Inferior parietal cortex (tissue), 1 donor: ENCODE measurements at regions not wholly inside any gene's neighbourhood (a gene's known extent, or its start where the extent isn't known, plus 50 kb on each side); places are given as distances from the start of the nearest gene placed in this dataset.

ENCODE experiments used
- DNase-seq: peaks from one replicate; pipeline ENCODE4 v3.0.0-alpha.2; 2016; ENCODE audit errors: extremely low spot score

DNA sequence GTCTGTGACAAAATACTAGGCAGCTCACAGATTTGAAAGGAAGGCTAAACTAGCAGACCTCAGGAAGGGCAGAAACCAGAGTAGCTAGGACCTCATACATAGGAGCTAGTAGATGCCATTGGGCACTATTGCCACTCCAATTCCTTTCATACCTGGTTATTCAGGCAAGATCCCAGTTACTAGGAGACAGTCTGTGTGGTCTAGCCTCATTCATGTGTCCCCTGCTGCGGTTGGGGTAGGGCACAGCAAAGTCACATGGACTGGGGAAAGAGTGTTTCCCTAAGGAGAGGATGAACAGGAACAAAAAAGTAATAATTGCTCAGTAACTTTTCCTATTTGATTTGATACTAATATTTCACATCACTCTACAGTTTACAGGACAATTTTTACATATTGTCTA is 204.6 kb upstream of the HEY2 start:
- no peak for DNase-seq

DNA sequence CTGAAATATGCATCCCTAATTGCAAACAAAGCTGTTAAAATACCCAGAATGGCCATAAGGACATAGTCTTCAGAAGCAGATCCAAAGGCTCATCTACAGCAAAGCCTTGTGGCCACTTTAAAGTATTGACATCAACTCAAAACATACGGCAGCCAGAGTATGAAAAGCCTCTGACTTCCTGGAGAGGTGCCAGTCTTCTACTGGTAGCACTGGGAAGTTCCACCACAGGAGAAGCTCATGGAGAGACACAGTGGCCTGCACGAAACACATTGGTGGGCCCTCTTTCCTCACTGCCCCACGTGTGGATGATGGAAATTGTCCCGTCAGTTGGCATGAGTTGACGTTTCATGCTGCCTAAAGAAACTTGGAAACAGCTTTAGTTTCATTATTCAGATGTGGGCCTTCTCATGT is 202.6 kb upstream of the HEY2 start:
- no peak for DNase-seq

DNA sequence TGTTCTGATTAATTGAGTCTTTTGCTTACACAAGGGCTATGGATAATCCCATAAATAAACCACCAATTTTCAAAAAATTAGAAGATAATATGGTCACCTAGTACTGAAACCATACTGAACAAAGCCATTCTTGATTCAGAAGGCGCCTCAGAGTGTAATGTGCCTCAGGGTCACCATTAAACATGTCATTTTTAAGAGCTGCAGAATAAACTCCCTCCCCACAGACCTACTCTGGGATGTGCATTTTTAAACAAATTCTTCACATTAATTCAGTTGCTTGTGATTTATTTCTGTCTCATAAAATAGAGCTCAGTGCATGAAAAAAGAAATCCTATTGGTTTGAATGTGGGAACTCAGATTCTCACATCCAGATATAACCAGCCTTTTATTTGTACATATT is 202.1 kb upstream of the HEY2 start:
- no peak for DNase-seq

DNA sequence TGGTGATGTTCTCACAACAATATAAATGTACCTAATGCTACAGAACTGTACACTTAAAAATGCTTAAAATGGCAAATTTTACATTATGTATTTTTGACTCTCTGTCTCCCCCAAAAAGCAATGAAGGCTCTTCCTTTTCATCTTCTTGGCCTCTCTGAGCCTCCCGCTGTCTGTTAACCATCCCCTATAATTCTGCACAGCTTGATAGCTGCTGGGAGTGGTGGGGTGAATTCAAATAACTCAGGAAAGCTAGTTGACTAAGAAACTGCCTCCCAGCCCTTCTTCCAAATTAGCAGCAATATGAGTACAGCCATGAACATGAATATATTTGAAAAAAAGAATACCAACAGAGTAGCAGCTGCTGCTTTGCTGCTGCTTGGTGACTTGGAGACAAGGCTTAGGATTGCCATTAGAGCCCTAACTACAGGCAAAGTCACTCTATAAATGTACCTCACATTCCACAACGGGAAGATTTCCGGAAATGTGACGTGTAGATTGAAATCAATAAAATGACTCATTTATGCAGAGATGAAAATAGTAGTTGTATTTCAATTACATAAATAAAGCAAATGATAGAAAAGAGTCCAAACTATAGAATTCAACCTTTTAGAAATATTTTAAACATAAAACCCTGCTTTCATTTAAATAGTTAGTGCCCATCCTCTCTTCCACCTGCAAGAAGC is 200.1 kb upstream of the HEY2 start:
- DNase-seq: no peak

DNA sequence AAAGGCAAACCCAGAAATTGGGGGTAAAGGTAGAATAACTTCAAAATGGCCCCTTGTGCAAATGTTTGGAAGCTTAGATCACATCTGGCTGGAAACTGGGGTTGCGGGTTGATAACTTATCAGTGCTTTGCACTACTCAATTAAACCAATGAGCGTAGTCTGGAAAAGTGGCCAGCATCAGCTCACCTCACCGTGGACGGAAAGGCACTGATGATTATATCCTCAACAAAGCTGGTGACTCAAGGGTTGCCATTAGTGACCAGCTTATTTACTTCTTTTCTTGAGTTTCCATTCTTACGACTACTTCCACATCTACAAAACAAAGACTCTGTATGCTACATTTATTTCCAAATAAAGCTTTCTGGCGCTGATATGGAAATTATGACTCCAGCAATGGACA is 198.5 kb upstream of the HEY2 start:
- no peak for DNase-seq

DNA sequence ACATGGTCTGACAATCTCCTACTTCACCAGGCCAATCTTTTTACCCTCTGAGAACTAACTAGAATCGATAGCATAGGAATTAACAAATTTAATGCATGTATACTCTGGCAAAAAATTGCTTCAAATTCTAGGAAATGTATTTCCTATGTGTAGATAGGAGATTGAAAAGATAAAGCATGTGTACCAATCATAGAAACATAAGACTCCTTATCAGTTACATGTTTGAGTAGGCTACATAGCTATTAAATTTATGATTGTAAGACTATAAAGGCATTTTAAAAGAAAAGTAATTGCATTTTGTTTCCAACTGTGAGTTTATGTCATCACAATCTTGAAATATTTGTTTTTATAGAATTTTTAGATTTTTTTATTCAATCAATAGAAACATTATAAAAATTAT is 196.6 kb upstream of the HEY2 start:
- no peak for DNase-seq

DNA sequence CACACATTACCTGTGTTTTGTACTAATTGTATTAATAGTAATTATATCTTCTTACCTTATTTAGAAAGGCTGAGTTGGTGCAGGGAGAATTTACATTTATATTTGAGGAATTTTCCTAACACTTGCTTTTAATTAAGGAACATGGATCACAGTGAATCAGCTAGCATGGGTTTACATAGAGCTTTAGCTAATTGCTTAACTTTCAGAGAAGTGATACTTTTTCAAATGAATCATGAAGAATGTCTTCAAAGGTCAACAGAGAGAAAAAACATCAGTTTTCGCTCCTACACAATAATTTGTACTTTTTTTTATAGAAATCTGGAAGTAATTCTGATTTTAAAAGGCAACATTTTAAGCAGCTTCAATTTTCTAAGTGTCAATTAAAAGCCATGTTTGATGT is 195.0 kb upstream of the HEY2 start:
- DNase-seq: no peak

DNA sequence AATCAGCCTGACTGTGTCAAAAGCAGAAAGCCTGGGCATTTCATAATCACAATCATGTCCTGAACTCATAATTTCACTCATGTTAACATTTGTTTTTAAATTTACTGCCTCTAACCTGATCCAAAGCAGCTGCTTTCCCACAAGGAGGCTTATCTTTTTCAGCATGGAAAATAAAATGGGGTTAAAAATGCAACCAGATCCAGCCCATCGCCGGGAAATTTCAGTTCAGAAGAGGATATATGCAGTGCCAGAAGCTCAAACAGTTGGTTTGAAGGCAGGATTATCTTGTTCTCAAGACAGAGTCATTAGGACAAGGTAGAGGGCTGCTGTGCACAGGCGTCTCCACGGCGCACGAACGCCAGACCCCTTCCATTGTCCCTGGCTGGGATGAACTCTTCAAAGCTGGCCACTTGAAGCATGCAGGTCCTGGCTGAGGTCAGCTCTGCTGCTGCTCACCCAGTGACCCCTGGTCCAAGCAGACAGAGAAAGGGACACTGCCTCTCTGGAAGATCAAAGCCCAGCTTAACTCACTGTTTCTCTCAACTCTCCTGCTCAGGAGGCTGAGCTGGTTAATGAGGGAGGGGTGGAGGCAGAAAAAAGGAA is 191.1 kb upstream of the HEY2 start:
- no peak for DNase-seq

DNA sequence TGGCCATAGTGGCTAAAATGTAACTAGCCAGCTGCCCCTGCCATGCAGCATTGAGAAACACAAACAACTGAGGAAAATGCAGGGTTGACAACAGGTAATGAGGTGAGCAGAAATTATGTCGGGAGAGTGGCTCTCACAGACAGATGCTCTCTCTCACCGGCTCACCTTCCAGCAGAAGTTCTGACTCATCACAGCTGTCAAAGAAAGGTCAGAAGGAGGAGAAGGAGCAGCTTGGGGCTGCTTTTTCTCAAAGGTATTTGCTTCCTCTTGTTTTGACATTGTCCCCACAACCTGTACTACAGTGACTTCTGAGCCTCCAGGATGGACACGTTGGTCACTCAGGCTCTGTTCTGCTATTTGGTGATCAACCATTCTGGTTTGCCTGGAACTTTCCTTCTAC is 190.5 kb upstream of the HEY2 start:
- no peak for DNase-seq

DNA sequence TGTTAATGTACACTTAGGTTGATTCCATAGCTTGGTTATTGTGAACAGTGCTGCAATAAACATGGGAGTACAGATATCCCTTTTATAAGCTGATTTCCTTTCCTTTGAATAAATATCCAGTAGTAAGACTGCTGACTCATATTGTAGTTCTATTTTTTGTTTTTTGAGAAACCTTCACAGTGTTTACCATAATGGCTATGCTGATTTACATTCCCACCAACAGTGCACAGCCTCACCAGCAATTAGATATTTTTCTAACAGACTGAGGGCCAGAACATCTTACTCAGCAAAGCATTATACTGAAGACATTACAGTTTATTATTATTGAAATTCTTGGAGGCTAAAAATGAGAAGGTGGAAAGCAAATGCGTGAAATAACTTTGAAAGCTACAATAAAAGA is 187.3 kb upstream of the HEY2 start:
- DNase-seq: no peak

DNA sequence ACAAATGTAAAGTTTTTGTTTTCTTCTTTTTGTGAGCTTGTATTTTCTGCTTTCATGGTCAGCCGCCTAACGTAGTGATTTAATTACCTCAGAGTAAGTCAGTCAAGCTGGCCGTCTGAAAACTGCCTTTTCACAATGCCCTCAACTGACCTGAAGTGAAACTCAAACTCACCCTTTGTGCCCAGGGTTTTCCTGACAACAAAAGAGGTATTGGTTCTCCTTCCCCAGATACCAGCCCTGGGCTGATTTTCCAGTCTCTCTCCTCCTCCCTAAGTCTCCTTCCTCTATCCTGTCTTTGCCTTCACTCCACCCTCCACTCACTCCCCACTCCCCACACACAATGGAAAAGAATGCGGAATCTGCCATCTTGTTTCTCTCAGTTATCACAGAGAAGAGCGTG is 184.5 kb upstream of the HEY2 start:
- DNase-seq: no peak

DNA sequence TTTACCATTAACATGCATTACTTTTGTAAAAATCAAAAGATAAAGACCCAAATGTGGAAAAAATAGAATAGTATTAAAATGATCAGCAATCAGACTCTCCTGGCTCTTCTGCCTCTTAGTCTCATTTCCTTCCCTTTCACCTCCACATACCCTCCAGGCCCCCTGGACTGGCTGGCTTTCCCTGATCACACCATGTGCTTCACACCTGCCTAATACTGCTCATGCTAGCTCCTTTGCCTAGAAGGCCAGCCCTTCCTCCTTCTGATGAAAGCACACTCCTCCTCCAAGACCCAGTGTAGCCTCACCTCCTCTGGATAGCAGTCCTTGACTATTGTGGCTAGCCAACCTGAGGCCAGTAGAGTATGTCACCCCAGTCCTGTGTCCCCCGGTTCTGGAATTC is 182.0 kb upstream of the HEY2 start:
- DNase-seq: no peak

DNA sequence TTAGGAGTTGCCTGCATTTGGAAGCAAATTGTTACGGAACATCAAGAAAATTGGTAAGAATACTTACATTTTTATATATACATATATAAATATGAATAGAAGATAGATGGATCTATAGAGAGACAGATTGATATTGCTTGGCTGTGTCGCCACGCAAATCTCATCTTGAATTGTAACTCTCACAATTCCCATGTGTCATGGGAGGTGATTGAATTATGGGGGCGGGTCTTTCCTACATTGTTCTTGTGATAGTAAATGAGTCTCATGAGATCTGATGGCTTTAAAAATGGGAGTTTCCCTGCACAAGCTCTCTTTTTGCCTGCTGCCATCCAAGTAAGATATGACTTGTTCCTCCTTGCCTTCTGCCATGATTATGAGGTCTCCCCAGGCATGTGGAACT is 180.8 kb upstream of the HEY2 start:
- DNase-seq: no peak

DNA sequence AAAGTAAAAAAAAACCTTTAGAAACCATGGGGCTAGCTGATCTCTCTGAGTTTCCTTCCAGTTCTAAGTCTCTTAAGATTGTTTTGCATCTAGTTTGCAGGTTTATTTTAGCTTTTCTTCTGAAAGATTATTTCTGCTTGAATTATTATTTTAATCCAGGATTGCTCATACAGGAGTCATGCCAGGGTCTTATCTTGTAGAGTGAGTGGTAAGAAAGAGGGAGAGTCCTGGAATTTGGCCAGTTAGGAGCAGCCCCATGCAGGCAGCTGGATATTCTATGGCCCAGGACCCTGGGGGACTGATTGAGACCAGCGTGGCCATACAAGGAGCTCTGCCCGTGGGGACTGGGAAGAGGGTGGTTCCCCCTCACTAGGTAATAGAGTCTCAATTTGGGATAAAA is 178.9 kb upstream of the HEY2 start:
- DNase-seq: no peak

DNA sequence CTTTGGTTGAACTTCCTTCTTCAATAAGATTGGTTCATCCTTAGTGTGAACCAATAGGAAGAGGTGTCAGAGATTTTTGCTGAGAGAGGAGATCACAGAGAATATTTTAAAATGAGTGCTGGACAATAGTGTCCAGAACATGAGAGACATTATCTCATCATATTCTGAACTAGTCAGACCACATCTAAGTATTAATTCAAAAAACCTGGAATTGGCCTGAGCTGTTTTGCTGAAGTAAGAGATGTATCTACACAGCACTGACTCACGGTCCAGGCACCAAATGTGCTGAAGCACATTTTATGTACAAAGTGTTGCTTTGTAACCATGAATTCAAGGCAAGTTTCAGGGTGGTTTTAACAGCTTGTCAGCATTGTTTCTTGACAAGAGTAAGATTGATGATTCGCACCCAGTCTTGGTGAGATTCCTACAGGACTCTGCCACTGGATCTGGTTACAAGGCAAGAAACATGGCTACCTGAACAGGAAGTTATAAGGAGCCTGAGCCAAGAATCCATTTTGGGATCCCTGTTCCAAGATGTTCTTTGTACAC is 178.2 kb upstream of the HEY2 start:
- no peak for DNase-seq

DNA sequence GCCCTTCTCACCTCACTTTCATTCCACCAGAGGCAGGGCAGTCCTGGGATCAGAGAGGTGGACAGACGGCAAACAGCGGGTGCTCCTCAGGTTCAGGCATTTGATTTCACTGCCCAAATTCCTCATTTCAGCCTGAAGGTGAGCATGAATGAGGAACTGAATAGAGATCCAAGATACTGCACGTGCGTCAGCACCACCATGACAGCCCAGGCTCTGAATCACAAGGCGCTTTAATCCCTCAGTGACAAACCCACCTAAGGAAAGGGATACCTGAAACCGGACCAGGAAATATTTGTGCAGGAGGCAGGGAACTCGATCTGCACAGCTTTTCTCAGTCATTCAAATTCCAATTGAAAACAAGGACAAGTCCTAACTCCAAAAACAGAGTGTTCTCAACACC is 174.8 kb upstream of the HEY2 start:
- no peak for DNase-seq

DNA sequence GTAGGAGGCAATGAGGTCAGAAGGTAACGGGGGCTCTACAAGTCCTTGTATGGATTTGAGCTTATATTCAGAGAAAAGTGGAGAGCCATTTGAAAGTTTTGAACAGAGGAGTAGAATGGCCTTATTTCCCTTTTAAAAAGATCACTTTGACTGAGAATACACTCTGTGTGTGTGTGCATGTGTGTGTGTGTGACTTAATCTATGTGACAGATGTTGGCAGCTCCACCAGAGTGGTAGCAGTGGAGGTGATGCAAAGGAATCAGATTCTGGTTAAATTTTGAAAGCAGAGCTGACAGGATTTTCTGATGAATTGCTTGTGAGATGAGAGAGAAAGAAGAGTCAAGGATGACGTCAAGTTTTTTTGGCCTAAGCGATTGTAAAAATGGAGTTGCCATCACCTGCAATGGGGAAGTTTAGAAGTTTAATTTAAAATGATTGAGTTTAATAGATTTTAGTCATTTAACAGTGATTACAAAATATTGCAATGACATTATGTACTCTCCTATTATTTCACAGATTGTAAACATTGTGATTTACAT is 172.2 kb upstream of the HEY2 start:
- no peak for DNase-seq

DNA sequence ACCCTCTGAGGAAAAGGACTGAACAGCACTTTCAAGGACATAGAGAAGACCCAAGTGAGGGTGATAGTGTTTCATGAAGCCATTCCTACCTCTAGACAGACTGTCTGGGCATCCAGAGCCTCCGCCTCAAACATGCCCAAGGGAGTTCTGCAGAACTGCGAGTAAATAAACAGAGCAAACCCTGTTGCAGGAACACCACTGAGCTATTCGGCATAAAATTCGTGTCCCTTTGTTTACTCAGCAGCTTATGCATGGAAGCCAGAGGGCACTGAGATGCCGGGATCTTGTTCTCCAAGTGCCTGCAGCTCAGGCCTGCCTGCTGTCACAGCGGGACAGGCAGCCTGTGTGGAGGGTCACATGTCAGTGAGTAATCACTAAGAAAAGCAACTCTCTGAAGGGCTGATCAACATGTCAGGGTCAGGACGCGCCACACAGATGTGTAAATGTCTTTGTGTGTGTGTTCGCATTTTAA is 164.9 kb upstream of the HEY2 start:
- DNase-seq: peak; percentile 75

DNA sequence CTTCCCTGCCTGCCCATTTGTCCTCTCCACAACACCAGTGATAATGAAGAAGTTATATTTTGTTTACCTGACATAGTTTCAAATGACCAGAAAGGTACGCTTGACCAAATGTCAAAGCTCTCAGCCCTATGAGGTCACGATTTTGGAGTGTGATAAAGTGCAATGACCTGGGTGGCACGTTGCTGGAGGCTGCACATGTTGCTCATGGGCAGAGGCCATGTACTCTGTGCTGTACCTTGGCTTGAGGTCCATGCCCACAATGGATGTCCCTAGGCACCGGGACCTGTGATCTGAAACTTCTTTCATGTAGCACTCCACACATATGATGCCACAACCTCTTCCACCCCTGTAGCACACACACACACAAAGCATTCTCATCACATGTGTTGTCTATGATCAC is 164.0 kb upstream of the HEY2 start:
- no peak for DNase-seq

DNA sequence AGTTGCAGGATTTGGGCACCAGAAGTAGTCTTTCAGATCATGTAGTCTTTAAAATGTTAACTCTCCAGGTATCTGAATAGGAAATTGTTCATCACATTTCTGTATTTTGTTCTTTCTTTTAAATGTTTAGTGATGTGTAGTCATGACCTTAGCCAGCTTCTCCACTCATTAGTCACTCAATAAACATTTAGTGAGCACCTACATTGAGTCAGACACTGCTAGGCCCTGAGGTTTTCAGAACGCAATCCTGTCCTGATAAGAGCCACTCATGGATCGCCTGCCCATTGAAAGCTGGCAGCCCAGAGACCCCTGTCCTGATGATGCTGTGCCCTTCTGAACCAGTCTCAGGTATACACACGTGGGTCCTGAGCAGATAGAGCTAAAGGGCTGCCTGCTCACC is 163.4 kb upstream of the HEY2 start:
- DNase-seq: no peak

DNA sequence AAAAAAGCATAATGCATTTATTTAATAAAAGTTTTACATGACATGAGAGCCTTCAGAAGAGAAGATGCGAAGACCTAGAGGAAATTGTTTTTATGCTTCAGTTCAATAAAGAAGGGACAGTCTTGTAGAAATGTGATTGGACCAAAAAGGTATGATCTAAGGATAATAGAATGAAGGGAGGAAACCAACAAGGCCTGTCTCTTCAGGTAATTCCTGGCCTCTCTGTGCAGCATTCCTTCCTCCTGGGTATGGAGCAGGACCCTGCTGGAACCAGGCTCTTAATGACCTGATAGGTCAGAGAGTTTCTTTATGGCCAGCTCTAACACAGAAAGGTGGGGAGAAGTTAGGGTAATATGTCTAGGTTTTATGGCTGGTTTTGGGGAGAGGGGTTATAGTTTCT is 162.8 kb upstream of the HEY2 start:
- no peak for DNase-seq

DNA sequence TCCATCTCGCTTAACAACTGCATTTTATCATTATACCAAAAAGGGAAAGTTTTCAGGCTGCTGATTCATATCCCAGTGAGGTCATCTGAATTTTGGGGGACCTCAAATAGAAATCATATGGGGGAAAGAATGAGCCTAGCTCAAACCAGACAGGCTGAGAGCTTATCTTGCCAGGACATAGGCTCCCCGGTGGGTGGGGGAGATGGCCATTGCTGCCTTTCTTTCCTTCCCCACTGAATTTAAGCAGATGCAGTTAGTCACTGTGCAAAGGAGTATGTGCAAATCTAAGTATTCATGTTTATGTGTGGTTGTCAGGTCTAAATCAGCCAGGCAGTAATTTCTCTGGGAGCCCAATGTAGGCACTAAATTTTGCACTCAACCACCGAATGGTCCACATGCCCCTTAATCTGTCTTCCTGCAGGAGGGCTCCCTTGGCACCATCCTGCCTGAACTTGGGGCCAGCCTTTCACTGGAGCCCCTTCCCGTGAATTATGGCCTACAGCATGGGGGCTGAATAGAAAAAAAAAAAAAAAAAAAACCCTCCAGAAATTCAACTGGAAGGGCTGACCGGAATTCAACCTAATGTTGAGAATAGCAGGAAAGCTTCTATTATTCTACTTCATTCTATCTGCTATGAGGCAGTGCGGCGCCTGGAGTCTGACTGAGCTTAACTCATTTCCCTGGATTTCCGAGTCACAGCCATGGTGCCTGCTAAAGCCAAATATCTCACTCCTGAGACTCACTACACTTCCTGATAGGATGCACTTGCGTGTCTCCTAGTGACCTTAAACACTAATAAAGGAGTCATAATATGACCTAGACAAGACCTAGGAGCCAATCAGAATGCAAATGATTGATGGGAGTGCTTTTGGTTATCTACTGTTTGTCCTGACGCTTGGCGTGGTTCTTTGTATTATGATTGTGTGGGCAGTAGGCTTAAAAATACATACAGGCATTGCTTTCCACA is 161.5 kb upstream of the HEY2 start:
- no peak for DNase-seq
